Dedifferentiated amniotic fluid mesenchymal stem cell (primary cell): ENCODE measurements at regions not wholly inside any gene's neighbourhood (a gene's known extent, or its start where the extent isn't known, plus 50 kb on each side); places are given as distances from the start of the nearest gene placed in this dataset.

Experiments
- DNase-seq: peaks from one replicate; pipeline ENCODE4 v3.0.0-alpha.2; 2016; ENCODE audit errors: extremely low spot score

- no peak for DNase-seq
These were observed 101.8 kb downstream of the CAND1 start for GRCh38 chr12:67370979-67371378.

GRCh38 chr12:67377021-67377420 is 107.9 kb downstream of the CAND1 start:
- DNase-seq, result no peak

- no peak for DNase-seq
These were observed 108.4 kb downstream of the CAND1 start for GRCh38 chr12:67377541-67377940.

GRCh38 chr12:67382241-67382871 is 113.2 kb downstream of the CAND1 start:
- DNase-seq, result no peak

GRCh38 chr12:67386869-67387565 is 117.9 kb downstream of the CAND1 start:
- DNase-seq, result no peak

- DNase-seq, result no peak
These were observed 119.4 kb downstream of the CAND1 start for GRCh38 chr12:67388331-67389138.

GRCh38 chr12:67390273-67390672 is 121.1 kb downstream of the CAND1 start:
- DNase-seq, result no peak

GRCh38 chr12:67391034-67391433 is 121.9 kb downstream of the CAND1 start:
- no peak for DNase-seq

- no peak for DNase-seq
These were observed 122.5 kb downstream of the CAND1 start for GRCh38 chr12:67391656-67392055.

GRCh38 chr12:67394550-67394949 is 125.4 kb downstream of the CAND1 start:
- no peak for DNase-seq

GRCh38 chr12:67400742-67401141 is 131.6 kb downstream of the CAND1 start:
- no peak for DNase-seq

GRCh38 chr12:67410246-67410645 is 141.1 kb downstream of the CAND1 start:
- no peak for DNase-seq

- DNase-seq, result no peak
These were observed 141.5 kb downstream of the CAND1 start for GRCh38 chr12:67410667-67411067.

GRCh38 chr12:67411562-67411961 is 142.4 kb downstream of the CAND1 start:
- no peak for DNase-seq

GRCh38 chr12:67413577-67413976 is 144.4 kb downstream of the CAND1 start:
- no peak for DNase-seq

- DNase-seq, result no peak
These were observed 145.0 kb downstream of the CAND1 start for GRCh38 chr12:67414011-67414715.

- DNase-seq, result no peak
These were observed 146.3 kb downstream of the CAND1 start for GRCh38 chr12:67415473-67415872.

GRCh38 chr12:67419810-67420209 is 150.7 kb downstream of the CAND1 start:
- no peak for DNase-seq

GRCh38 chr12:67420506-67420905 is 151.3 kb downstream of the CAND1 start:
- DNase-seq, result no peak

- DNase-seq, result no peak
These were observed 152.9 kb downstream of the CAND1 start for GRCh38 chr12:67422081-67422480.

- no peak for DNase-seq
These were observed 155.6 kb downstream of the CAND1 start for GRCh38 chr12:67424784-67425183.

- DNase-seq, result no peak
These were observed 156.2 kb downstream of the CAND1 start for GRCh38 chr12:67425394-67425793.
